ENCODE measurements at regions not wholly inside any gene's neighbourhood (a gene's known extent, or its start where the extent isn't known, plus 50 kb on each side); places are given as distances from the start of the nearest gene placed in this dataset.

DNA sequence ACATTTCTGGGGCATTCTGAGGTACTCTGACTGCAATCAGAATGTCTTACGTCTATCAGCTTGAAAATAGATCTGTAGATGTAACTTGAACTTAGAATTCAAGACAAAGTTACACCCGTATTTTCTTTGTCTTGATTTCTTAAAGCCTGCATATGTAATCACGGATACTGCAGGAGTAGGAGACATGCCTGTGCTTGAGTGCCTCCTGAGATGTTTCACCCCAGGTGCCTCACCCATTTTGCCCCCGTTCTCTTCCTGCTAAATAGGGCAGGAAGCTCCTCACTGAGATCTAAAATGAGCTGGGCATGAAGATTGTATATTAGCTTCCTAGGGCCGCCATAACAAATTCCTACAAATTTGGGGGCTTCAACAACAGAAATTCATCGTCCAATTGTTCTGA is 131.9 kb downstream of the RDH14 start:
- TF ChIP-seq CTCF (IDR thresholded peaks at IDR 0.05) (no peak), POLR2A (IDR thresholded peaks at IDR 0.05) (no peak)

Data from esophagus squamous epithelium (tissue), 4 donors.